PFSK-1 (cell line): ENCODE measurements at regions not wholly inside any gene's neighbourhood (a gene's known extent, or its start where the extent isn't known, plus 50 kb on each side); places are given as distances from the start of the nearest gene placed in this dataset.

Experiments
- POLR2AphosphoS5 ChIP-seq: IDR thresholded peaks from 2 replicates; pipeline ENCODE4 v1.6.1; 2012; ENCODE audit warnings: low read depth, mild to moderate bottlenecking, control low read depth, low read length, moderate library complexity
- SIN3A ChIP-seq: IDR thresholded peaks from 2 replicates; pipeline ENCODE4 v1.6.1; 2012; ENCODE audit warnings: mild to moderate bottlenecking, low read length, moderate library complexity, borderline replicate concordance; ENCODE audit not compliant: insufficient read depth
- TF ChIP-seq, protein P1 (sequence below), 2 experiments: IDR thresholded peaks; 2 replicates each; pipeline versions ENCODE4 v1.6.1 to v1.8.0; 2011 to 2012; ENCODE audit warnings: low read depth in 2 of 2, low read length in 2 of 2, control low read depth in 1 of 2, inconsistent platforms in 1 of 2, mild to moderate bottlenecking in 1 of 2, moderate library complexity in 1 of 2; ENCODE audit not compliant: insufficient read depth in 1 of 2

GRCh38 chr3:5766848-5767247 is 579.3 kb downstream of the EDEM1 start:
- TF ChIP-seq SIN3A (no peak), POLR2AphosphoS5 (no peak)
- TF ChIP-seq, protein P1, sequence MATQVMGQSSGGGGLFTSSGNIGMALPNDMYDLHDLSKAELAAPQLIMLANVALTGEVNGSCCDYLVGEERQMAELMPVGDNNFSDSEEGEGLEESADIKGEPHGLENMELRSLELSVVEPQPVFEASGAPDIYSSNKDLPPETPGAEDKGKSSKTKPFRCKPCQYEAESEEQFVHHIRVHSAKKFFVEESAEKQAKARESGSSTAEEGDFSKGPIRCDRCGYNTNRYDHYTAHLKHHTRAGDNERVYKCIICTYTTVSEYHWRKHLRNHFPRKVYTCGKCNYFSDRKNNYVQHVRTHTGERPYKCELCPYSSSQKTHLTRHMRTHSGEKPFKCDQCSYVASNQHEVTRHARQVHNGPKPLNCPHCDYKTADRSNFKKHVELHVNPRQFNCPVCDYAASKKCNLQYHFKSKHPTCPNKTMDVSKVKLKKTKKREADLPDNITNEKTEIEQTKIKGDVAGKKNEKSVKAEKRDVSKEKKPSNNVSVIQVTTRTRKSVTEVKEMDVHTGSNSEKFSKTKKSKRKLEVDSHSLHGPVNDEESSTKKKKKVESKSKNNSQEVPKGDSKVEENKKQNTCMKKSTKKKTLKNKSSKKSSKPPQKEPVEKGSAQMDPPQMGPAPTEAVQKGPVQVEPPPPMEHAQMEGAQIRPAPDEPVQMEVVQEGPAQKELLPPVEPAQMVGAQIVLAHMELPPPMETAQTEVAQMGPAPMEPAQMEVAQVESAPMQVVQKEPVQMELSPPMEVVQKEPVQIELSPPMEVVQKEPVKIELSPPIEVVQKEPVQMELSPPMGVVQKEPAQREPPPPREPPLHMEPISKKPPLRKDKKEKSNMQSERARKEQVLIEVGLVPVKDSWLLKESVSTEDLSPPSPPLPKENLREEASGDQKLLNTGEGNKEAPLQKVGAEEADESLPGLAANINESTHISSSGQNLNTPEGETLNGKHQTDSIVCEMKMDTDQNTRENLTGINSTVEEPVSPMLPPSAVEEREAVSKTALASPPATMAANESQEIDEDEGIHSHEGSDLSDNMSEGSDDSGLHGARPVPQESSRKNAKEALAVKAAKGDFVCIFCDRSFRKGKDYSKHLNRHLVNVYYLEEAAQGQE (IDR thresholded peaks at IDR 0.05; ENCODE audit: insufficient read depth in 1 of 2, low read depth in 2 of 2, low read length in 2 of 2), result no peak
